ENCODE measurements at regions not wholly inside any gene's neighbourhood (a gene's known extent, or its start where the extent isn't known, plus 50 kb on each side); places are given as distances from the start of the nearest gene placed in this dataset.

- no peak overlapping the region for H3K4me3 Mint-ChIP-seq (ENCODE audit: unreplicated experiment)
- no peaks in the 10 kb centered on the region for H3K27me3 Mint-ChIP-seq (ENCODE audit: insufficient read depth, unreplicated experiment)
- DNase-seq (ENCODE audit: unreplicated experiment): no peak
- TF ChIP-seq CTCF (IDR thresholded peaks at IDR 0.05; ENCODE audit: unreplicated experiment): no peak
- no peak overlapping the region for H3K27ac Mint-ChIP-seq (ENCODE audit: low read depth, unreplicated experiment)
- intact Hi-C loops (cut with micrococcal nuclease): no loop called here
- no peaks in the 10 kb centered on the region for H3K36me3 Mint-ChIP-seq (ENCODE audit: insufficient read depth, unreplicated experiment)
- POLR2A ChIA-PET: interaction anchor here (0.6 to 1.3 kb wide), 4 partner anchors 12 to 671 kb away, joined by 3 to 5 read pairs (median 3); a partner anchor contains a TSS
- BruUV-seq (replicated peaks): no TSS peak
- CTCF ChIA-PET: interaction anchor here (0.9 to 2.5 kb wide), 4 partner anchors 8 to 35 kb away, joined by 4 to 16 read pairs (median 7); no protein-coding TSS in a partner anchor
- no peaks in the 10 kb centered on the region for H3K9me3 Mint-ChIP-seq (ENCODE audit: unreplicated experiment)
- H3K4me1 Mint-ChIP-seq (ENCODE audit: insufficient read depth, unreplicated experiment): peaks cover 15% of the 10 kb centered on the region
Measured at GRCh38 chr6:27760464-27760863, 151.7 kb downstream of the OR2B2 start.

GRCh38 chr6:27759930-27760329 is 152.3 kb downstream of the OR2B2 start:
- ChIA-PET CTCF (interaction anchor here (0.7 to 2.5 kb wide), 5 partner anchors 8 to 12 kb away, joined by 3 to 16 read pairs (median 9); no protein-coding TSS in a partner anchor), POLR2A (interaction anchor here (0.5 to 1.3 kb wide), 4 partner anchors 12 to 1604 kb away, joined by 3 to 5 read pairs (median 3); a partner anchor contains a TSS)
- no peak overlapping the region for H3K27ac Mint-ChIP-seq (ENCODE audit: low read depth, unreplicated experiment)
- H3K27me3 Mint-ChIP-seq (ENCODE audit: insufficient read depth, unreplicated experiment): no peaks in the 10 kb centered on the region
- peaks cover 18% of the 10 kb centered on the region for H3K4me1 Mint-ChIP-seq (ENCODE audit: insufficient read depth, unreplicated experiment)
- H3K9me3 Mint-ChIP-seq (ENCODE audit: unreplicated experiment): no peaks in the 10 kb centered on the region
- no peak for DNase-seq (ENCODE audit: unreplicated experiment)
- no peak overlapping the region for H3K4me3 Mint-ChIP-seq (ENCODE audit: unreplicated experiment)
- no peak for TF ChIP-seq CTCF (IDR thresholded peaks at IDR 0.05; ENCODE audit: unreplicated experiment)
- intact Hi-C loops (cut with micrococcal nuclease): loop anchor here (10.0 kb wide), 1 partner anchor 545 kb away; no protein-coding TSS in a partner anchor
- no peaks in the 10 kb centered on the region for H3K36me3 Mint-ChIP-seq (ENCODE audit: insufficient read depth, unreplicated experiment)
- BruUV-seq (replicated peaks): no TSS peak

GRCh38 chr6:27758491-27758890 is 153.7 kb downstream of the OR2B2 start:
- ChIA-PET POLR2A (no interaction called here), CTCF (interaction anchor here (0.6 to 1.9 kb wide), 2 partner anchors 14 to 1243 kb away, joined by 3 to 12 read pairs; no protein-coding TSS in a partner anchor)
- Mint-ChIP-seq H3K27ac (ENCODE audit: low read depth, unreplicated experiment) (no peak overlapping the region), H3K4me1 (ENCODE audit: insufficient read depth, unreplicated experiment) (peaks cover 26% of the 10 kb centered on the region), H3K36me3 (ENCODE audit: insufficient read depth, unreplicated experiment) (peaks cover 8% of the 10 kb centered on the region), H3K9me3 (ENCODE audit: unreplicated experiment) (no peaks in the 10 kb centered on the region), H3K4me3 (ENCODE audit: unreplicated experiment) (no peak overlapping the region), H3K27me3 (ENCODE audit: insufficient read depth, unreplicated experiment) (no peaks in the 10 kb centered on the region)
- intact Hi-C loops (cut with micrococcal nuclease): loop anchor here (10.0 kb wide), 1 partner anchor 544 kb away; no protein-coding TSS in a partner anchor
- no peak for DNase-seq (ENCODE audit: unreplicated experiment)
- no TSS peak for BruUV-seq (replicated peaks)
- no peak for TF ChIP-seq CTCF (IDR thresholded peaks at IDR 0.05; ENCODE audit: unreplicated experiment)

GRCh38 chr6:27757307-27757706 is 154.9 kb downstream of the OR2B2 start:
- H3K27me3 Mint-ChIP-seq (ENCODE audit: insufficient read depth, unreplicated experiment): no peaks in the 10 kb centered on the region
- H3K9me3 Mint-ChIP-seq (ENCODE audit: unreplicated experiment): no peaks in the 10 kb centered on the region
- peaks cover 20% of the 10 kb centered on the region for H3K36me3 Mint-ChIP-seq (ENCODE audit: insufficient read depth, unreplicated experiment)
- no peak for DNase-seq (ENCODE audit: unreplicated experiment)
- ChIA-PET POLR2A (interaction anchor here (0.8 to 2.2 kb wide), 10 partner anchors 15 to 623 kb away, joined by 3 to 8 read pairs (median 3); partner anchors contain the start of gene ZNF184), CTCF (interaction anchor here (2.4 kb wide), 1 partner anchor 15 kb away, joined by 12 read pairs; no protein-coding TSS in a partner anchor)
- BruUV-seq (replicated peaks): no TSS peak
- H3K4me3 Mint-ChIP-seq (ENCODE audit: unreplicated experiment): peak overlapping the region; percentile 39
- TF ChIP-seq CTCF (IDR thresholded peaks at IDR 0.05; ENCODE audit: unreplicated experiment): no peak
- H3K4me1 Mint-ChIP-seq (ENCODE audit: insufficient read depth, unreplicated experiment): peaks cover 26% of the 10 kb centered on the region
- intact Hi-C loops (cut with micrococcal nuclease): loop anchor here (10.0 kb wide), 1 partner anchor 543 kb away; no protein-coding TSS in a partner anchor
- no peak overlapping the region for H3K27ac Mint-ChIP-seq (ENCODE audit: low read depth, unreplicated experiment)

Measured in MCF 10A (cell line).